ENCODE measurements at regions not wholly inside any gene's neighbourhood (a gene's known extent, or its start where the extent isn't known, plus 50 kb on each side); places are given as distances from the start of the nearest gene placed in this dataset.

- TF ChIP-seq, protein P1, sequence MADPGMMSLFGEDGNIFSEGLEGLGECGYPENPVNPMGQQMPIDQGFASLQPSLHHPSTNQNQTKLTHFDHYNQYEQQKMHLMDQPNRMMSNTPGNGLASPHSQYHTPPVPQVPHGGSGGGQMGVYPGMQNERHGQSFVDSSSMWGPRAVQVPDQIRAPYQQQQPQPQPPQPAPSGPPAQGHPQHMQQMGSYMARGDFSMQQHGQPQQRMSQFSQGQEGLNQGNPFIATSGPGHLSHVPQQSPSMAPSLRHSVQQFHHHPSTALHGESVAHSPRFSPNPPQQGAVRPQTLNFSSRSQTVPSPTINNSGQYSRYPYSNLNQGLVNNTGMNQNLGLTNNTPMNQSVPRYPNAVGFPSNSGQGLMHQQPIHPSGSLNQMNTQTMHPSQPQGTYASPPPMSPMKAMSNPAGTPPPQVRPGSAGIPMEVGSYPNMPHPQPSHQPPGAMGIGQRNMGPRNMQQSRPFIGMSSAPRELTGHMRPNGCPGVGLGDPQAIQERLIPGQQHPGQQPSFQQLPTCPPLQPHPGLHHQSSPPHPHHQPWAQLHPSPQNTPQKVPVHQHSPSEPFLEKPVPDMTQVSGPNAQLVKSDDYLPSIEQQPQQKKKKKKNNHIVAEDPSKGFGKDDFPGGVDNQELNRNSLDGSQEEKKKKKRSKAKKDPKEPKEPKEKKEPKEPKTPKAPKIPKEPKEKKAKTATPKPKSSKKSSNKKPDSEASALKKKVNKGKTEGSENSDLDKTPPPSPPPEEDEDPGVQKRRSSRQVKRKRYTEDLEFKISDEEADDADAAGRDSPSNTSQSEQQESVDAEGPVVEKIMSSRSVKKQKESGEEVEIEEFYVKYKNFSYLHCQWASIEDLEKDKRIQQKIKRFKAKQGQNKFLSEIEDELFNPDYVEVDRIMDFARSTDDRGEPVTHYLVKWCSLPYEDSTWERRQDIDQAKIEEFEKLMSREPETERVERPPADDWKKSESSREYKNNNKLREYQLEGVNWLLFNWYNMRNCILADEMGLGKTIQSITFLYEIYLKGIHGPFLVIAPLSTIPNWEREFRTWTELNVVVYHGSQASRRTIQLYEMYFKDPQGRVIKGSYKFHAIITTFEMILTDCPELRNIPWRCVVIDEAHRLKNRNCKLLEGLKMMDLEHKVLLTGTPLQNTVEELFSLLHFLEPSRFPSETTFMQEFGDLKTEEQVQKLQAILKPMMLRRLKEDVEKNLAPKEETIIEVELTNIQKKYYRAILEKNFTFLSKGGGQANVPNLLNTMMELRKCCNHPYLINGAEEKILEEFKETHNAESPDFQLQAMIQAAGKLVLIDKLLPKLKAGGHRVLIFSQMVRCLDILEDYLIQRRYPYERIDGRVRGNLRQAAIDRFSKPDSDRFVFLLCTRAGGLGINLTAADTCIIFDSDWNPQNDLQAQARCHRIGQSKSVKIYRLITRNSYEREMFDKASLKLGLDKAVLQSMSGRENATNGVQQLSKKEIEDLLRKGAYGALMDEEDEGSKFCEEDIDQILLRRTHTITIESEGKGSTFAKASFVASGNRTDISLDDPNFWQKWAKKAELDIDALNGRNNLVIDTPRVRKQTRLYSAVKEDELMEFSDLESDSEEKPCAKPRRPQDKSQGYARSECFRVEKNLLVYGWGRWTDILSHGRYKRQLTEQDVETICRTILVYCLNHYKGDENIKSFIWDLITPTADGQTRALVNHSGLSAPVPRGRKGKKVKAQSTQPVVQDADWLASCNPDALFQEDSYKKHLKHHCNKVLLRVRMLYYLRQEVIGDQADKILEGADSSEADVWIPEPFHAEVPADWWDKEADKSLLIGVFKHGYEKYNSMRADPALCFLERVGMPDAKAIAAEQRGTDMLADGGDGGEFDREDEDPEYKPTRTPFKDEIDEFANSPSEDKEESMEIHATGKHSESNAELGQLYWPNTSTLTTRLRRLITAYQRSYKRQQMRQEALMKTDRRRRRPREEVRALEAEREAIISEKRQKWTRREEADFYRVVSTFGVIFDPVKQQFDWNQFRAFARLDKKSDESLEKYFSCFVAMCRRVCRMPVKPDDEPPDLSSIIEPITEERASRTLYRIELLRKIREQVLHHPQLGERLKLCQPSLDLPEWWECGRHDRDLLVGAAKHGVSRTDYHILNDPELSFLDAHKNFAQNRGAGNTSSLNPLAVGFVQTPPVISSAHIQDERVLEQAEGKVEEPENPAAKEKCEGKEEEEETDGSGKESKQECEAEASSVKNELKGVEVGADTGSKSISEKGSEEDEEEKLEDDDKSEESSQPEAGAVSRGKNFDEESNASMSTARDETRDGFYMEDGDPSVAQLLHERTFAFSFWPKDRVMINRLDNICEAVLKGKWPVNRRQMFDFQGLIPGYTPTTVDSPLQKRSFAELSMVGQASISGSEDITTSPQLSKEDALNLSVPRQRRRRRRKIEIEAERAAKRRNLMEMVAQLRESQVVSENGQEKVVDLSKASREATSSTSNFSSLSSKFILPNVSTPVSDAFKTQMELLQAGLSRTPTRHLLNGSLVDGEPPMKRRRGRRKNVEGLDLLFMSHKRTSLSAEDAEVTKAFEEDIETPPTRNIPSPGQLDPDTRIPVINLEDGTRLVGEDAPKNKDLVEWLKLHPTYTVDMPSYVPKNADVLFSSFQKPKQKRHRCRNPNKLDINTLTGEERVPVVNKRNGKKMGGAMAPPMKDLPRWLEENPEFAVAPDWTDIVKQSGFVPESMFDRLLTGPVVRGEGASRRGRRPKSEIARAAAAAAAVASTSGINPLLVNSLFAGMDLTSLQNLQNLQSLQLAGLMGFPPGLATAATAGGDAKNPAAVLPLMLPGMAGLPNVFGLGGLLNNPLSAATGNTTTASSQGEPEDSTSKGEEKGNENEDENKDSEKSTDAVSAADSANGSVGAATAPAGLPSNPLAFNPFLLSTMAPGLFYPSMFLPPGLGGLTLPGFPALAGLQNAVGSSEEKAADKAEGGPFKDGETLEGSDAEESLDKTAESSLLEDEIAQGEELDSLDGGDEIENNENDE (IDR thresholded peaks at IDR 0.05; ENCODE audit: low read depth, low read length), result no peak
- TF ChIP-seq KDM4B (IDR thresholded peaks at IDR 0.05; ENCODE audit: borderline replicate concordance in 2 of 2, low read depth in 1 of 2) (peak in 1 of 2 experiments; percentile 55; a peak in 1 of 4 replicates), HEY1 (CRISPR knock-in tag; IDR thresholded peaks at IDR 0.05; ENCODE audit: borderline replicate concordance) (no peak), EWSR1 (IDR thresholded peaks at IDR 0.05; ENCODE audit: borderline replicate concordance, low read depth, partially characterized antibody) (no peak), FOSL1 (tag; conservative IDR thresholded peaks at IDR 0.05) (no peak), CCAR2 (IDR thresholded peaks at IDR 0.05; ENCODE audit: low read depth, low read length) (no peak), HSF4 (CRISPR knock-in tag; IDR thresholded peaks at IDR 0.05; ENCODE audit: borderline replicate concordance) (no peak), JUNB (CRISPR knock-in tag; conservative IDR thresholded peaks at IDR 0.05) (no peak), RFX7 (CRISPR knock-in tag; IDR thresholded peaks at IDR 0.05) (no peak), ZNF561 (CRISPR knock-in tag; conservative IDR thresholded peaks at IDR 0.05) (no peak), PCBP1 (IDR thresholded peaks at IDR 0.05; ENCODE audit: low read depth, low read length, poor library complexity, severe bottlenecking) (no peak), ZNF184 (CRISPR knock-in tag; IDR thresholded peaks at IDR 0.05) (no peak), SPI1 (IDR thresholded peaks at IDR 0.05; ENCODE audit: borderline replicate concordance, low read depth, low read length) (peak; percentile 36; the same call in 1 of the 2 replicates)
- TF ChIP-seq, protein P2, sequence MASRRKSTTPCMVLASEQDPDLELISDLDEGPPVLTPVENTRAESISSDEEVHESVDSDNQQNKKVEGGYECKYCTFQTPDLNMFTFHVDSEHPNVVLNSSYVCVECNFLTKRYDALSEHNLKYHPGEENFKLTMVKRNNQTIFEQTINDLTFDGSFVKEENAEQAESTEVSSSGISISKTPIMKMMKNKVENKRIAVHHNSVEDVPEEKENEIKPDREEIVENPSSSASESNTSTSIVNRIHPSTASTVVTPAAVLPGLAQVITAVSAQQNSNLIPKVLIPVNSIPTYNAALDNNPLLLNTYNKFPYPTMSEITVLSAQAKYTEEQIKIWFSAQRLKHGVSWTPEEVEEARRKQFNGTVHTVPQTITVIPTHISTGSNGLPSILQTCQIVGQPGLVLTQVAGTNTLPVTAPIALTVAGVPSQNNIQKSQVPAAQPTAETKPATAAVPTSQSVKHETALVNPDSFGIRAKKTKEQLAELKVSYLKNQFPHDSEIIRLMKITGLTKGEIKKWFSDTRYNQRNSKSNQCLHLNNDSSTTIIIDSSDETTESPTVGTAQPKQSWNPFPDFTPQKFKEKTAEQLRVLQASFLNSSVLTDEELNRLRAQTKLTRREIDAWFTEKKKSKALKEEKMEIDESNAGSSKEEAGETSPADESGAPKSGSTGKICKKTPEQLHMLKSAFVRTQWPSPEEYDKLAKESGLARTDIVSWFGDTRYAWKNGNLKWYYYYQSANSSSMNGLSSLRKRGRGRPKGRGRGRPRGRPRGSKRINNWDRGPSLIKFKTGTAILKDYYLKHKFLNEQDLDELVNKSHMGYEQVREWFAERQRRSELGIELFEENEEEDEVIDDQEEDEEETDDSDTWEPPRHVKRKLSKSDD (conservative IDR thresholded peaks at IDR 0.05; ENCODE audit: low read length), result no peak
Measured at GRCh38 chr17:77453613-77454241, 313.0 kb downstream of the SEC14L1 start (continued).
